Ishikawa (cell line): ENCODE measurements at regions not wholly inside any gene's neighbourhood (a gene's known extent, or its start where the extent isn't known, plus 50 kb on each side); places are given as distances from the start of the nearest gene placed in this dataset.

Experiments used
- CEBPB ChIP-seq: IDR thresholded peaks from 2 replicates; pipeline ENCODE4 v1.6.1; 2012
- CREB1 ChIP-seq: IDR thresholded peaks from 2 replicates; pipeline ENCODE4 v1.6.1; 2012; ENCODE audit warnings: low read depth
- EGR1 ChIP-seq: IDR thresholded peaks from 2 replicates; pipeline ENCODE4 v1.6.1; 2012
- EP300 ChIP-seq: IDR thresholded peaks from 2 replicates; pipeline ENCODE4 v1.6.1; 2012; ENCODE audit warnings: borderline replicate concordance
- FOXM1 ChIP-seq: IDR thresholded peaks from 2 replicates; pipeline ENCODE4 v1.6.1; 2012; ENCODE audit warnings: low read depth, borderline replicate concordance
- NFIC ChIP-seq: IDR thresholded peaks from 2 replicates; pipeline ENCODE4 v1.6.1; 2012
- RAD21 ChIP-seq: IDR thresholded peaks from 2 replicates; pipeline ENCODE4 v1.6.1; 2012; ENCODE audit warnings: low read depth
- TAF1 ChIP-seq: IDR thresholded peaks from 2 replicates; pipeline ENCODE4 v1.6.1; 2012; ENCODE audit warnings: low read depth, mild to moderate bottlenecking
- TCF12 ChIP-seq: IDR thresholded peaks from 2 replicates; pipeline ENCODE4 v1.6.1; 2012; ENCODE audit warnings: low read depth
- TEAD4 ChIP-seq: IDR thresholded peaks from 2 replicates; pipeline ENCODE4 v1.6.1; 2012
- YY1 ChIP-seq: IDR thresholded peaks from 2 replicates; pipeline ENCODE4 v1.6.1; 2012; ENCODE audit warnings: low read depth
- ZBTB7A ChIP-seq: IDR thresholded peaks from 2 replicates; pipeline ENCODE4 v1.6.1; 2012; ENCODE audit warnings: low read depth
- TF ChIP-seq, protein P1 (sequence below): IDR thresholded peaks from 2 replicates; pipeline ENCODE4 v1.6.1; 2012; ENCODE audit warnings: low read depth, mild to moderate bottlenecking
- TF ChIP-seq, protein P2 (sequence below): IDR thresholded peaks from 2 replicates; pipeline ENCODE4 v1.6.1; 2012
- TF ChIP-seq, protein P3 (sequence below): IDR thresholded peaks from 2 replicates; pipeline ENCODE4 v1.6.1; 2012

DNA sequence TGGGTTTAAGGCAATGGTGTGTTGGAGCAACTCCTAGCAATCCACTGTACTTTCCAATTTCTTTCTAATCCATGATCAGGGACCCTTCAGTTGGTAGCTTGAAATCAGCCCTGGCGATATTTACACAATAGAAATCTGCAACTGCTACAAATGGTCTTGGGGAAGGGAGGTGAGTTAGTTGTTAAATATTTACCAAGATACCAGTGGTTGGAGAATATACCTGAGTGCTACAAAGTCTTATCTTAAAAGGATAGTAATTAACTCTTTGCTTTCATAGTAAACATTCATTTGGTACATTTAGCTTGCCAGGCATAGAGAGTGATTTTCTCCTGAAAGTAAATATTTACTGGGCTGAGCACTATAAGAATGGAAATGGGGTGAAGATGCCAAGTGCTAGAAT, 568.2 kb downstream of the BCKDHB start:
- no peak for TF ChIP-seq YY1
- TF ChIP-seq EGR1: no peak
- no peak for TF ChIP-seq NFIC
- TF ChIP-seq EP300: no peak
- TF ChIP-seq RAD21: no peak
- TF ChIP-seq, protein P1, sequence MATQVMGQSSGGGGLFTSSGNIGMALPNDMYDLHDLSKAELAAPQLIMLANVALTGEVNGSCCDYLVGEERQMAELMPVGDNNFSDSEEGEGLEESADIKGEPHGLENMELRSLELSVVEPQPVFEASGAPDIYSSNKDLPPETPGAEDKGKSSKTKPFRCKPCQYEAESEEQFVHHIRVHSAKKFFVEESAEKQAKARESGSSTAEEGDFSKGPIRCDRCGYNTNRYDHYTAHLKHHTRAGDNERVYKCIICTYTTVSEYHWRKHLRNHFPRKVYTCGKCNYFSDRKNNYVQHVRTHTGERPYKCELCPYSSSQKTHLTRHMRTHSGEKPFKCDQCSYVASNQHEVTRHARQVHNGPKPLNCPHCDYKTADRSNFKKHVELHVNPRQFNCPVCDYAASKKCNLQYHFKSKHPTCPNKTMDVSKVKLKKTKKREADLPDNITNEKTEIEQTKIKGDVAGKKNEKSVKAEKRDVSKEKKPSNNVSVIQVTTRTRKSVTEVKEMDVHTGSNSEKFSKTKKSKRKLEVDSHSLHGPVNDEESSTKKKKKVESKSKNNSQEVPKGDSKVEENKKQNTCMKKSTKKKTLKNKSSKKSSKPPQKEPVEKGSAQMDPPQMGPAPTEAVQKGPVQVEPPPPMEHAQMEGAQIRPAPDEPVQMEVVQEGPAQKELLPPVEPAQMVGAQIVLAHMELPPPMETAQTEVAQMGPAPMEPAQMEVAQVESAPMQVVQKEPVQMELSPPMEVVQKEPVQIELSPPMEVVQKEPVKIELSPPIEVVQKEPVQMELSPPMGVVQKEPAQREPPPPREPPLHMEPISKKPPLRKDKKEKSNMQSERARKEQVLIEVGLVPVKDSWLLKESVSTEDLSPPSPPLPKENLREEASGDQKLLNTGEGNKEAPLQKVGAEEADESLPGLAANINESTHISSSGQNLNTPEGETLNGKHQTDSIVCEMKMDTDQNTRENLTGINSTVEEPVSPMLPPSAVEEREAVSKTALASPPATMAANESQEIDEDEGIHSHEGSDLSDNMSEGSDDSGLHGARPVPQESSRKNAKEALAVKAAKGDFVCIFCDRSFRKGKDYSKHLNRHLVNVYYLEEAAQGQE: no peak

DNA sequence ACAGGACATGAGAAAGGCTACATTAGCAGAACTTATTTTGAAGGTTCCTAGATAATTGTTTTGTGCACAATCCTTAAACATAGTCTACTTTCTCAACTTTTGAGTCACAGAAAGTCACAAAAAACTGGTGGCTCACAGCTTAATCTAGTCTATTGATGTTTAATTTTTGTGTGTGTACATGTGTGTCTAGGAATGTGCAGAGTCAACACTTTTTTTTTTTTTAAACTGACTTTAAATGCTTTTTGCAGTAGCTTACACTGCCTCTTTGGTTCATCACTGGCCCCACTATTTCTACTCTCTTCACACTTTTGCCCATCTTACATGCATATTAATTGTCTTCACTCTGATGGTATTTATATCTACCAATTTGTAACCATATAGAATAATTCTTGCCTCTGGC, 566.9 kb downstream of the BCKDHB start:
- TF ChIP-seq EGR1 (no peak), EP300 (no peak), FOXM1 (no peak), CREB1 (no peak), CEBPB (no peak), NFIC (no peak), YY1 (no peak), TEAD4 (no peak), TAF1 (no peak), TCF12 (no peak), RAD21 (no peak), ZBTB7A (no peak)
- TF ChIP-seq, protein P2, sequence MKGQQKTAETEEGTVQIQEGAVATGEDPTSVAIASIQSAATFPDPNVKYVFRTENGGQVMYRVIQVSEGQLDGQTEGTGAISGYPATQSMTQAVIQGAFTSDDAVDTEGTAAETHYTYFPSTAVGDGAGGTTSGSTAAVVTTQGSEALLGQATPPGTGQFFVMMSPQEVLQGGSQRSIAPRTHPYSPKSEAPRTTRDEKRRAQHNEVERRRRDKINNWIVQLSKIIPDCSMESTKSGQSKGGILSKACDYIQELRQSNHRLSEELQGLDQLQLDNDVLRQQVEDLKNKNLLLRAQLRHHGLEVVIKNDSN: no peak
- TF ChIP-seq, protein P3, sequence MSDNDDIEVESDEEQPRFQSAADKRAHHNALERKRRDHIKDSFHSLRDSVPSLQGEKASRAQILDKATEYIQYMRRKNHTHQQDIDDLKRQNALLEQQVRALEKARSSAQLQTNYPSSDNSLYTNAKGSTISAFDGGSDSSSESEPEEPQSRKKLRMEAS: no peak
- TF ChIP-seq, protein P1: no peak

DNA sequence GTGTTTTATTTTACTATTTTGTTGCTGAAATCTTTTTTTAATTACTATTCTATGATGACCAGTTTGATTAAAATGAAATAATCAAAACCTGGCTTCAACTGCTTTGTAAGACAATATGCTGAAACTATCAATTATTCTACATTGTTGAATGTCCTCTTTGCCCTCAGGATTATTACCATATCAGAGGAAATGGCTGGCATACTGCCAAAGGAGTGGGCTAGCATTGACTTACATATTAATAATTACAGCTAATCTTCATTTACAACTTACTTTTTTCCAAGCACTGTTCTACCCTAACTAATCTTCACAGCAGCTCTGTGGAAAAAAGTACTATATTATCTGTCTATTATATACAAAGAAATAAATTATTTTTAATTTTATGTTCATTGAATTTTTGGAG, 560.5 kb downstream of the BCKDHB start:
- TF ChIP-seq TEAD4: no peak
- TF ChIP-seq EP300: no peak
- TF ChIP-seq CEBPB: no peak
- no peak for TF ChIP-seq TCF12
- TF ChIP-seq RAD21: no peak
- TF ChIP-seq, protein P2: no peak
- no peak for TF ChIP-seq YY1
- TF ChIP-seq FOXM1: no peak
- no peak for TF ChIP-seq CREB1
- TF ChIP-seq NFIC: no peak
- no peak for TF ChIP-seq EGR1
- TF ChIP-seq, protein P3: no peak
- TF ChIP-seq, protein P1: no peak
- no peak for TF ChIP-seq ZBTB7A
- TF ChIP-seq TAF1: no peak

DNA sequence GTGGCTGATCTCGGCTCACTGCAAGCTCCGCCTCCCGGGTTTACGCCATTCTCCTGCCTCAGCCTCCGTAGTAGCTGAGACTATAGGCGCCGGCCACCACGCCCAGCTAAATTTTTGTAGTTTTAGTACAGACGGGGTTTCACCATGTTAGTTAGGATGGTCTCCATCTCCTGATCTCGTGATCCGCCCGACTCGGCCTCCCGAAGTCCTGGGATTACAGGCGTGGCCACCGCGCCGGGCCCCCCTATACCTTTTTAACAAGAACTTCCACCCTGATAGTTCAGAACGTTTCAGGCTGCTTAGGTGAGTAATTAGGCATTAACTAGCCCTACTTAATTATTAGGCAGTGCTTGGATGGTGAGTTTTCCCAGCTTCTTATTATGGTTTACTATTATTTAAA, 552.5 kb downstream of the BCKDHB start:
- no peak for TF ChIP-seq ZBTB7A
- TF ChIP-seq EP300: no peak
- TF ChIP-seq YY1: no peak
- TF ChIP-seq FOXM1: no peak
- TF ChIP-seq, protein P2: no peak

DNA sequence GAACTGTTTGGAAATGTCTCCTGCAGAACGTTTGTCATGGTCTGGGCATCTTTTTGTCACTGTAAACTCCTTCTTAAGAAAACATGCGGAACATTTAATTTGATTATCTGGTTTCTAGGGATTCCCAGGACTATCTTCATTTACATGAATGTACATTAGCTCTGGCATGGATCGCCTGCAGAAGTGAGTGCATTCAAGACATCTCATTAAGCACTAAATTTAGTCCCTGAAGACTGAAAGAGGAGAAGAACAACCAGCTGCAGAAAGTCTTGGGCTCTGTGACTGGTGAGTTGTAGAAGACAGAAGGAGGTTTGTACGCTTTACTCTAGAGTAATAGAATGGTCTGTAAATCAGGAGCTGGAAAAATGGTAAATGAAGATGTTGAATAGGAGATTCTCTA, 540.7 kb downstream of the BCKDHB start:
- TF ChIP-seq, protein P2: no peak
- TF ChIP-seq, protein P1: no peak
- TF ChIP-seq CREB1 (no peak), EP300 (no peak), TCF12 (no peak), YY1 (no peak), RAD21 (no peak), FOXM1 (no peak), EGR1 (no peak), TEAD4 (no peak), TAF1 (no peak), CEBPB (no peak), ZBTB7A (no peak), NFIC (no peak)
- TF ChIP-seq, protein P3: no peak
